Endothelial cell of umbilical vein (primary cell): ENCODE measurements at regions not wholly inside any gene's neighbourhood (a gene's known extent, or its start where the extent isn't known, plus 50 kb on each side); places are given as distances from the start of the nearest gene placed in this dataset.

ENCODE experiments used
- BruUV-seq: library from RNA; stranded (reverse); fragments of 400-500 nt; replicated peaks from 2 replicates; lab custom pipeline; 2021; lab: Mats Ljungman, UMichigan
- CTCF ChIA-PET: fragments of 300-600, 350-600 bp; sonication (Branson Sonifier 250); formaldehyde crosslinking; loops from one replicate; lab custom pipeline; 2021; ENCODE audit warnings: antibody characterized with exemption, inconsistent platforms; lab: Charles Lee
- POLR2A ChIA-PET: fragments of 300-600, 350-600 bp; sonication (Branson Sonifier 250); formaldehyde crosslinking; loops from one replicate; lab custom pipeline; 2021; ENCODE audit warnings: antibody characterized with exemption, inconsistent platforms; lab: Charles Lee
- DNase-seq: peaks from one replicate; pipeline ENCODE4 v3.0.0-alpha.2; 2011; ENCODE audit warnings: low read depth, low spot score
- FAIRE-seq: peaks from 2 replicates; lab custom pipeline; 2011; peaks lifted over from hg19 to GRCh38; lab: Jason Lieb, UNC
- H2AFZ ChIP-seq: 2 replicates; pipeline ENCODE4 v1.6.0; 2012; ENCODE audit warnings: low read depth, low read length, control low read depth, inconsistent platforms
- H3K27ac ChIP-seq: 2 replicates; pipeline ENCODE4 v1.5.1; 2011; ENCODE audit warnings: low read depth, mild to moderate bottlenecking, control low read depth, low read length, moderate library complexity; ENCODE audit not compliant: insufficient read depth
- H3K27me3 ChIP-seq, 2 experiments: 2 replicates each; pipeline versions ENCODE4 v1.6.0 to v1.6.1; 2011; ENCODE audit warnings: low read length in 2 of 2, mixed read lengths in 1 of 2; ENCODE audit not compliant: control insufficient read depth in 2 of 2, insufficient read depth in 2 of 2
- H3K36me3 ChIP-seq, 2 experiments: 2 replicates in 1 of 2; 3 replicates in 1 of 2; pipeline ENCODE4 v1.5.1; 2011; ENCODE audit warnings: low read length in 2 of 2, mild to moderate bottlenecking in 1 of 2, moderate library complexity in 1 of 2; ENCODE audit not compliant: control insufficient read depth in 2 of 2, insufficient read depth in 2 of 2; ENCODE audit errors: extremely low read depth in 1 of 2
- H3K4me1 ChIP-seq: 3 replicates; pipeline ENCODE4 v1.5.1; 2011; ENCODE audit warnings: mild to moderate bottlenecking, low read length; ENCODE audit not compliant: control insufficient read depth, insufficient read depth; ENCODE audit errors: extremely low read depth
- H3K4me2 ChIP-seq: 2 replicates; pipeline ENCODE4 v1.6.1; 2011; ENCODE audit warnings: low read length, control low read depth, mixed read lengths; ENCODE audit not compliant: insufficient read depth
- H3K4me3 ChIP-seq, 3 experiments: fragments of 200-600 bp in 1 of 3; sonication (generic), shearing (Covaris generic) in 1 of 3; replicated peaks in 1 of 3; 2 replicates each; pipeline ENCODE4 v1.5.1; 2011 to 2016; ENCODE audit warnings: control low read depth in 3 of 3, low read length in 3 of 3, mild to moderate bottlenecking in 2 of 3, inconsistent platforms in 1 of 3, low read depth in 1 of 3, moderate library complexity in 1 of 3; ENCODE audit not compliant: insufficient read depth in 1 of 3
- H3K79me2 ChIP-seq: 2 replicates; pipeline ENCODE4 v1.6.0; 2012; ENCODE audit warnings: low read length, inconsistent platforms; ENCODE audit not compliant: control insufficient read depth, insufficient read depth
- H3K9ac ChIP-seq: replicated peaks from 2 replicates; pipeline ENCODE3; 2011; ENCODE audit warnings: low read length, control low read depth; ENCODE audit not compliant: insufficient read depth; ENCODE audit errors: extremely low read depth
- H3K9me1 ChIP-seq: replicated peaks from 3 replicates; pipeline ENCODE4 v1.6.0; 2011; ENCODE audit warnings: mild to moderate bottlenecking, low read length; ENCODE audit not compliant: control insufficient read depth, insufficient read depth; ENCODE audit errors: extremely low read depth
- H3K9me3 ChIP-seq: replicated peaks from 2 replicates; pipeline ENCODE4 v1.5.1; 2012; ENCODE audit warnings: low read length, inconsistent platforms; ENCODE audit not compliant: control insufficient read depth, insufficient read depth
- H4K20me1 ChIP-seq: replicated peaks from 2 replicates; pipeline ENCODE3; 2011; ENCODE audit warnings: mild to moderate bottlenecking, low read length; ENCODE audit not compliant: control insufficient read depth, insufficient read depth; ENCODE audit errors: extremely low read depth
- EZH2 ChIP-seq: IDR thresholded peaks from 2 replicates; pipeline ENCODE4 v1.6.1; 2012; ENCODE audit warnings: borderline replicate concordance, low read depth, mild to moderate bottlenecking, moderate library complexity, low read length, inconsistent platforms; ENCODE audit not compliant: severe bottlenecking
- FOS ChIP-seq: IDR thresholded peaks from 2 replicates; pipeline ENCODE4 v1.6.1; 2011; ENCODE audit warnings: mild to moderate bottlenecking, low read length, moderate library complexity, borderline replicate concordance; ENCODE audit not compliant: insufficient read depth
- GATA2 ChIP-seq: IDR thresholded peaks from 2 replicates; pipeline ENCODE4 v1.7.0; 2011; ENCODE audit warnings: low read depth, mild to moderate bottlenecking, moderate library complexity, mixed read lengths, low read length; ENCODE audit not compliant: insufficient read length, insufficient read depth
- JUN ChIP-seq: IDR thresholded peaks from 2 replicates; pipeline ENCODE4 v1.6.1; 2011; ENCODE audit warnings: borderline replicate concordance, low read depth; ENCODE audit not compliant: insufficient read length, insufficient read depth
- MYC ChIP-seq: IDR thresholded peaks from one replicate; pipeline ENCODE4 v1.6.1; 2011; ENCODE audit warnings: mild to moderate bottlenecking, low read depth, low read length
- POLR2A ChIP-seq: IDR thresholded peaks from 2 replicates; pipeline ENCODE4 v1.6.1; 2012; ENCODE audit warnings: low read depth, mild to moderate bottlenecking, control low read depth, low read length
- POLR2AphosphoS5 ChIP-seq: IDR thresholded peaks from 2 replicates; pipeline ENCODE4 v1.6.1; 2012; ENCODE audit warnings: low read depth, mild to moderate bottlenecking, control low read depth, low read length, moderate library complexity; ENCODE audit not compliant: insufficient read depth
- dilution Hi-C: fragments of 300-500 bp; cut with MboI; formaldehyde crosslinking; loops from one replicate; pipeline ENCODE4 v1.15.0; 2019; ENCODE audit warnings: low sequenced_read_pairs; ENCODE audit not compliant: extremely low pct_ligation_motif_present
- intact Hi-C: fragments of 100-400 bp; cut with micrococcal nuclease; formaldehyde crosslinking; loops from one replicate; pipeline ENCODE4 v1.10.0; 2022
- TF ChIP-seq, protein P1 (sequence below): IDR thresholded peaks from 2 replicates; pipeline ENCODE4 v1.6.1; 2011; ENCODE audit not compliant: insufficient read depth, insufficient read length
- TF ChIP-seq, protein P2 (sequence below), 2 donors: IDR thresholded peaks; 1 replicate in 1 of 2; 2 replicates in 1 of 2; pipeline ENCODE4 v1.5.1; 2011; ENCODE audit warnings: low read length in 2 of 2, mild to moderate bottlenecking in 2 of 2, moderate library complexity in 2 of 2, control low read depth in 1 of 2, inconsistent platforms in 1 of 2, low read depth in 1 of 2; ENCODE audit not compliant: insufficient read depth in 1 of 2; ENCODE audit errors: extremely low read depth in 1 of 2

DNA sequence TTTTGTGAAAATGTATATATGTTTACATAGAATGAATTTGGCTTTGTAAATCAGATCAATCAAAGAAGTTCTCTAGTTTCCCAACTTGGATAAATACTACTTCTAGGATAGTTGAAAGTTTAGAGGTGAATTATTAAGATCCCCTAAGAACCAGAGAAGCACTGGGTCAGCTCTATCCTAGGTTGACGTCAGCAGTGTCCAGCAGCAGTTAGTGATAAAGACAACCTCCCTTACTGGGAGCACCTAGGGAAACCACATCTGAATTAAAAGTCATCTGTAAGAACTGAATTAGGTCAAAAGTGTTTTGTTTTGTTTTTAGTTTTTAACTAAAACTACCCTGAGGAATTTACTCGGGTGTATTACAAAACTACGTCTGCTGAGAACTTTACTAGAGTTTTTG is 178.0 kb downstream of the POLR1F start:
- Histone ChIP-seq H3K4me1 (no peaks in the 10 kb centered on the region), H3K27ac (no peak overlapping the region), H3K79me2 (no peaks in the 10 kb centered on the region), H3K9me1 (peaks cover 2% of the 10 kb centered on the region), H2AFZ (no peak overlapping the region), H3K9me3 (no peaks in the 10 kb centered on the region), H3K9ac (no peak overlapping the region), H3K36me3 (no peaks in the 10 kb centered on the region), H3K4me2 (no peak overlapping the region), H3K27me3 (no peaks in the 10 kb centered on the region), H4K20me1 (no peaks in the 10 kb centered on the region), H3K4me3 (no peak overlapping the region)
- POLR2A ChIA-PET, result no interaction called here
- intact Hi-C loops (no loop called here), dilution Hi-C loops (no loop called here)
- CTCF ChIA-PET, result no interaction called here
- DNase-seq, result no peak
- no TSS peak for BruUV-seq
- no peak for TF ChIP-seq JUN
- TF ChIP-seq FOS, result no peak
- no peak for TF ChIP-seq POLR2AphosphoS5
- no peak for TF ChIP-seq POLR2A
- no peak for TF ChIP-seq EZH2
- TF ChIP-seq, protein P1, sequence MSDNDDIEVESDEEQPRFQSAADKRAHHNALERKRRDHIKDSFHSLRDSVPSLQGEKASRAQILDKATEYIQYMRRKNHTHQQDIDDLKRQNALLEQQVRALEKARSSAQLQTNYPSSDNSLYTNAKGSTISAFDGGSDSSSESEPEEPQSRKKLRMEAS, result no peak
- TF ChIP-seq, protein P2, sequence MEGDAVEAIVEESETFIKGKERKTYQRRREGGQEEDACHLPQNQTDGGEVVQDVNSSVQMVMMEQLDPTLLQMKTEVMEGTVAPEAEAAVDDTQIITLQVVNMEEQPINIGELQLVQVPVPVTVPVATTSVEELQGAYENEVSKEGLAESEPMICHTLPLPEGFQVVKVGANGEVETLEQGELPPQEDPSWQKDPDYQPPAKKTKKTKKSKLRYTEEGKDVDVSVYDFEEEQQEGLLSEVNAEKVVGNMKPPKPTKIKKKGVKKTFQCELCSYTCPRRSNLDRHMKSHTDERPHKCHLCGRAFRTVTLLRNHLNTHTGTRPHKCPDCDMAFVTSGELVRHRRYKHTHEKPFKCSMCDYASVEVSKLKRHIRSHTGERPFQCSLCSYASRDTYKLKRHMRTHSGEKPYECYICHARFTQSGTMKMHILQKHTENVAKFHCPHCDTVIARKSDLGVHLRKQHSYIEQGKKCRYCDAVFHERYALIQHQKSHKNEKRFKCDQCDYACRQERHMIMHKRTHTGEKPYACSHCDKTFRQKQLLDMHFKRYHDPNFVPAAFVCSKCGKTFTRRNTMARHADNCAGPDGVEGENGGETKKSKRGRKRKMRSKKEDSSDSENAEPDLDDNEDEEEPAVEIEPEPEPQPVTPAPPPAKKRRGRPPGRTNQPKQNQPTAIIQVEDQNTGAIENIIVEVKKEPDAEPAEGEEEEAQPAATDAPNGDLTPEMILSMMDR (IDR thresholded peaks at IDR 0.05; ENCODE audit: extremely low read depth in 1 of 2, insufficient read depth in 1 of 2, low read depth in 1 of 2, low read length in 2 of 2), result no peak
- no peak for TF ChIP-seq MYC
- TF ChIP-seq GATA2, result no peak
- FAIRE-seq, result no peak
